SU-DHL-6 (cell line): ENCODE measurements at regions not wholly inside any gene's neighbourhood (a gene's known extent, or its start where the extent isn't known, plus 50 kb on each side); places are given as distances from the start of the nearest gene placed in this dataset.
"Not testable (repeated sequence)": the region's sequence is repeated elsewhere in the genome, so short reads cannot be mapped to it uniquely, and the experiment has no call there.

Experiments used
- H2AFZ ChIP-seq: fragments of 200-600 bp; sonication (generic); 2 replicates; pipeline ENCODE4 v1.6.1; 2014; ENCODE audit warnings: low read depth, mild to moderate bottlenecking, moderate library complexity, mixed read lengths, antibody characterized with exemption, low read length; ENCODE audit not compliant: severe bottlenecking
- H3F3A ChIP-seq: fragments of 200-600 bp; shearing (Covaris generic); 2 replicates; pipeline ENCODE4 v1.6.0; 2016; ENCODE audit warnings: antibody characterized with exemption, mild to moderate bottlenecking; ENCODE audit not compliant: insufficient read depth
- H3K27ac ChIP-seq: fragments of 200-600 bp; sonication (generic); 2 replicates; pipeline ENCODE4 v1.5.1; 2016; ENCODE audit warnings: low read depth, mild to moderate bottlenecking, low read length, moderate library complexity, mixed read lengths
- H3K27me3 ChIP-seq: fragments of 200-600 bp; sonication (generic), shearing (Covaris generic); 2 replicates; pipeline ENCODE4 v1.6.0; 2014; ENCODE audit warnings: mild to moderate bottlenecking, low read length
- H3K36me3 ChIP-seq: fragments of 200-600 bp; sonication (generic); 2 replicates; pipeline ENCODE4 v1.6.1; 2014; ENCODE audit warnings: mild to moderate bottlenecking, low read length, mixed read lengths
- H3K4me2 ChIP-seq: fragments of 300-600, 200-600 bp; shearing (Covaris generic), sonication (generic); 2 replicates; pipeline ENCODE4 v1.6.0; 2014; ENCODE audit warnings: low read length, low read depth, mild to moderate bottlenecking; ENCODE audit not compliant: poor library complexity, severe bottlenecking
- H3K4me3 ChIP-seq: fragments of 200-600 bp; sonication (generic); 2 replicates; pipeline ENCODE4 v1.5.1; 2014; ENCODE audit warnings: antibody characterized with exemption, low read length, mild to moderate bottlenecking, mixed read lengths; ENCODE audit not compliant: insufficient read depth, poor library complexity, severe bottlenecking
- H3K79me2 ChIP-seq: fragments of 200-600 bp; sonication (generic); 2 replicates; pipeline ENCODE4 v1.6.1; 2014; ENCODE audit warnings: mild to moderate bottlenecking, low read length, moderate library complexity; ENCODE audit not compliant: insufficient read depth
- H3K9ac ChIP-seq: fragments of 200-600 bp; sonication (generic); 2 replicates; pipeline ENCODE4 v1.7.0; 2014; ENCODE audit warnings: mild to moderate bottlenecking, low read length
- H3K9me2 ChIP-seq: fragments of 200-600 bp; sonication (generic); replicated peaks from 2 replicates; pipeline ENCODE4 v1.6.1; 2014; ENCODE audit warnings: low read length; ENCODE audit not compliant: insufficient read depth
- H3K9me3 ChIP-seq: fragments of 200-600 bp; sonication (generic); 2 replicates; pipeline ENCODE4 v1.6.1; 2014; ENCODE audit warnings: low read length, mixed read lengths; ENCODE audit not compliant: insufficient read depth
- H4K20me1 ChIP-seq: fragments of 200-600 bp; sonication (generic); 2 replicates; pipeline ENCODE4 v1.6.1; 2014; ENCODE audit warnings: low read depth, mild to moderate bottlenecking, antibody characterized with exemption, low read length, moderate library complexity, mixed read lengths
- CTCF ChIP-seq: fragments of 200-600 bp; sonication (generic); IDR thresholded peaks from one replicate; pipeline ENCODE4 v1.5.1; 2017; ENCODE audit warnings: antibody characterized with exemption, mild to moderate bottlenecking, low read length, moderate library complexity; ENCODE audit not compliant: insufficient read depth, poor library complexity, severe bottlenecking
- EZH2phosphoT487 ChIP-seq: fragments of 200-600 bp; sonication (generic), shearing (Covaris generic); conservative IDR thresholded peaks from 2 replicates; pipeline ENCODE4 v1.6.1; 2018; ENCODE audit warnings: mild to moderate bottlenecking, antibody characterized with exemption, low read length, moderate library complexity, mixed read lengths

DNA sequence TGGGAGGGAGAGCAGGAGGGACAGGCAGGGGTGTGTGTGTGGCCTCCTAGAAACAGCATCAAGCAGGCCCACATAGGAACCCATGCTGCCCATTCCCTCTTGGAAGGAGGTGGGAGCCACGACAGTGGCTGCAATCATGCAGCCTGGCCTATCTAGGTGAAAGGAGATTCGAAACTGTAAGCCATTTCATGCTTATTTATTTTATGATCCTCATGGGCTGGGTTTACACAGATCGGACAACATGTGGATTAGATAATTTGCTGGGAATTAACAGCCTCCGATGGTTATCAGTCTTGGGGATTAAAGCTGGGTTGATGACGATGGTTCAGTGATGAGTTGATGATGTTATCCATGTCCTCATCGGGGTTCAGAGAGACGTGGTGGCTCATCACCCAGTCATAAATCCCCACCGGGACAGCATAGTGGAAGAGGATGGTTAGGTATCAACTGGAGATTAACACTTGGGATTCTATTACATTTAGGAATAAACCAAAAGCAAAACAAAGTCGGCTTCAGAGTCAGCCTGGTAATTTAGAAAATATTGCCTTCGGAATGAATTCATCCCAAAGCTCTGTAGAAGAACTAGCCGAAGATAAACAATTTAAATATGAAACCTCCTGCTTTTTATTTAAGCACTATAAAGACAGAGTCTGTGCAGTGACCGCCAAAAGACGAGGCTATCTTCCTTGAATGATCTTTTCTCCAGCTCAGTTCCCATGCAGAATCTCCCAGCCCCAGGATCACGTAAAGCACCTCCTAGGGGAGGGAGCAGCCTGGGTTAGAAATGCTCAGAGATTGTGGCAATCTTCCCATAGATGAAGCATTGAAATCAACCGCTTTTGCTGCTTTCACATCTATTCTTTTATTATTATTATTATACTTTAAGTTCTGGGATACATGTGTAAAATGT, 252.8 kb downstream of the FOXD2 start:
- Histone ChIP-seq H3K27ac (no peak overlapping the region), H3K9me3 (no peaks in the 10 kb centered on the region), H3K9me2 (no peaks in the 10 kb centered on the region), H3K9ac (no peak overlapping the region), H3F3A (no peaks in the 10 kb centered on the region), H3K4me3 (no peak overlapping the region), H3K36me3 (no peaks in the 10 kb centered on the region), H3K79me2 (no peaks in the 10 kb centered on the region), H2AFZ (no peak overlapping the region), H3K4me2 (no peak overlapping the region), H4K20me1 (no peaks in the 10 kb centered on the region), H3K27me3 (no peaks in the 10 kb centered on the region)
- TF ChIP-seq CTCF, result no peak
- TF ChIP-seq EZH2phosphoT487, result no peak

DNA sequence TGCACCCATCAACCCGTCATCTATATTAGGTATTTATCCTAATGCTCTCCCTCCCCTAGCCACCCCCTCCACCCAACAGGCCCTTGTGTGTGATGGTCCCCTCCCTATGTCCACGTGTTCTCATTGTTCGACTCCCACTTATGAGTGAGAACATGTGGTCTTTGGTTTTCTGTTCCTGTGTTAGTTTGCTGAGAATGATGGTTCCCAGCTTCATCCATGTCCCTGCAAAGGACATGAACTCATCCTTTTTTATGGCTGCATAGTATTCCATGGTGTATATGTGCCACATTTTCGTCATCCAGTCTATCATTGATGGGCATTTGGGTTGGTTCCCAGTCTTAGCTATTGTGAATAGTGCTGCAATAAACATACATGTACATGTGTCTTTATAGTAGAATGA, 253.4 kb downstream of the FOXD2 start:
- H2AFZ ChIP-seq, H4K20me1 ChIP-seq, H3K27ac ChIP-seq, H3K4me3 ChIP-seq, H3K27me3 ChIP-seq, H3K9ac ChIP-seq, H3F3A ChIP-seq, H3K9me2 ChIP-seq, H3K36me3 ChIP-seq, H3K79me2 ChIP-seq, H3K4me2 ChIP-seq, H3K9me3 ChIP-seq: not testable (repeated sequence)

DNA sequence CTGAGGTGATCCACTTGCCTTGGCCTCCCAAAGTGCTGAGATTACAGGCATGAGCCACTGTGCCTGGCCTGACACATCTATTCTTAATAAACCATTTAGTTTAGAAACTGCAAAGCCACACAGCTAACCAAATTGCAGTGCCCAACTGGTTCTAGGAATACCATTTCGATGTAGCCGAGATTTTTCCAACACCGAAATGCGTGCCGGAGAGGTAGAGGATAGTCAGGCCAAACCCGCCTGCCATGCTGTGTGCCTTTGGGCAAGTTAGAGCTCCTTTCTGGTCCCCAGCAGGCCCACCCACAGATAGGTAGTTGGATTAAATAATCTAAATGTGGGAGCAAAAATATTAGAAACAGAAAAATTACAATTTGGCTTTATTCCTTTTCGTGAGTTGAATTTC, 254.4 kb downstream of the FOXD2 start:
- no peak for TF ChIP-seq EZH2phosphoT487
- no peak for TF ChIP-seq CTCF
- no peak overlapping the region for H3K4me2 ChIP-seq

DNA sequence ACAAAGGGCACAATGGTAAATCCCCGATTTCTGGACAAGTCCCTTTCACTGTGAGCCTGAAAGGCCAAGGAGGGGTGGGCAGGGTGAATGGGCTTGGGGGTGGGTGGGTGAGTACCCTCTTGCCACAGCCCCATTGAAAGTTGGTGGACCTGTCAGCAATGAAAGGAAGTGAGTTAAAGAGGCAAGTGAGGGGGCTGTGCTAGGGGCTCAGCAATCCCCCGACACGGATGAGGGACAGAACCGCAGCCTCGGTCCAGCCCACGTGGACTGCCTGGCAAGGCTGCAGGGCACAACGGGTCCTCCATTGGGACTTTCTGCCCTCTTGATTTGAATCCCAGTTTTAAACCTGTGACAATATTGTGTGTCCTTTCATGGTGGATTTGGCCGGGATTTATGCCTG, 255.3 kb downstream of the FOXD2 start:
- no peaks in the 10 kb centered on the region for H3K9me3 ChIP-seq
- no peak overlapping the region for H3K4me3 ChIP-seq
- H3K79me2 ChIP-seq, result no peaks in the 10 kb centered on the region
- H4K20me1 ChIP-seq, result no peaks in the 10 kb centered on the region
- no peak overlapping the region for H3K9ac ChIP-seq
- no peak overlapping the region for H3K4me2 ChIP-seq
- TF ChIP-seq EZH2phosphoT487 (no peak), CTCF (no peak)
- H3F3A ChIP-seq, result no peaks in the 10 kb centered on the region
- H2AFZ ChIP-seq, result no peak overlapping the region
- no peaks in the 10 kb centered on the region for H3K9me2 ChIP-seq
- no peaks in the 10 kb centered on the region for H3K27me3 ChIP-seq
- H3K36me3 ChIP-seq, result no peaks in the 10 kb centered on the region
- no peak overlapping the region for H3K27ac ChIP-seq

More for the DNA sequence above, 254.4 kb downstream of the FOXD2 start:
- H3F3A ChIP-seq, result no peaks in the 10 kb centered on the region
- no peaks in the 10 kb centered on the region for H3K9me3 ChIP-seq
- H3K4me3 ChIP-seq, result no peak overlapping the region
- H3K27ac ChIP-seq, result no peak overlapping the region
- H3K79me2 ChIP-seq, result no peaks in the 10 kb centered on the region
- no peaks in the 10 kb centered on the region for H4K20me1 ChIP-seq
- no peak overlapping the region for H2AFZ ChIP-seq
- H3K36me3 ChIP-seq, result no peaks in the 10 kb centered on the region
- H3K9me2 ChIP-seq, result no peaks in the 10 kb centered on the region
- H3K9ac ChIP-seq, result no peak overlapping the region
- H3K27me3 ChIP-seq, result no peaks in the 10 kb centered on the region
